ENCODE measurements at regions not wholly inside any gene's neighbourhood (a gene's known extent, or its start where the extent isn't known, plus 50 kb on each side); places are given as distances from the start of the nearest gene placed in this dataset.

DNA sequence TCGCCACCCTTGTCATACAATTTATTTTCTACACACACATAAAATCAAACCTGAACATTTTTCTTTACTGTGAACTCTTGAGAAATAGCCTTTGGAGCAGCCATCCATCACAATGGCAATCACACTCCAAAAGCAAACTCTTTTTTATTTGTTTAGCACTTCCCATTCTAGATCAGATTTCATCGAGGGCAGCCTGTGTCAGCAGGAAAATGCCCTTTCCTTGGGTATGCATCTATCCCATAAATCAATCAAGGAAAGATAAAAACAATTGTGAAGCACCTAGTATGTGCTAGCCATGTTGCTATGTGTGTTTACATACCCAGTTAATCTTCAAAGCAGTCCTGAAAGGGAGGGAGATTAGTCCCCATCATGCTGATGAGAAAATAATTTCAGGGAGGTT is 484.1 kb upstream of the USP24 start:
- no peak for DNase-seq (ENCODE audit: low spot score)
- TF ChIP-seq, protein P1, sequence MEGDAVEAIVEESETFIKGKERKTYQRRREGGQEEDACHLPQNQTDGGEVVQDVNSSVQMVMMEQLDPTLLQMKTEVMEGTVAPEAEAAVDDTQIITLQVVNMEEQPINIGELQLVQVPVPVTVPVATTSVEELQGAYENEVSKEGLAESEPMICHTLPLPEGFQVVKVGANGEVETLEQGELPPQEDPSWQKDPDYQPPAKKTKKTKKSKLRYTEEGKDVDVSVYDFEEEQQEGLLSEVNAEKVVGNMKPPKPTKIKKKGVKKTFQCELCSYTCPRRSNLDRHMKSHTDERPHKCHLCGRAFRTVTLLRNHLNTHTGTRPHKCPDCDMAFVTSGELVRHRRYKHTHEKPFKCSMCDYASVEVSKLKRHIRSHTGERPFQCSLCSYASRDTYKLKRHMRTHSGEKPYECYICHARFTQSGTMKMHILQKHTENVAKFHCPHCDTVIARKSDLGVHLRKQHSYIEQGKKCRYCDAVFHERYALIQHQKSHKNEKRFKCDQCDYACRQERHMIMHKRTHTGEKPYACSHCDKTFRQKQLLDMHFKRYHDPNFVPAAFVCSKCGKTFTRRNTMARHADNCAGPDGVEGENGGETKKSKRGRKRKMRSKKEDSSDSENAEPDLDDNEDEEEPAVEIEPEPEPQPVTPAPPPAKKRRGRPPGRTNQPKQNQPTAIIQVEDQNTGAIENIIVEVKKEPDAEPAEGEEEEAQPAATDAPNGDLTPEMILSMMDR (IDR thresholded peaks at IDR 0.05; ENCODE audit: extremely low read depth, insufficient read depth, missing control alignments) = no peak
- in situ Hi-C loops (cut with MboI; ENCODE audit: low pct_unique_long_range_greater_than_20kb, low sequenced_read_pairs, unreplicated experiment) = loop anchor here (25.0 kb wide), 1 partner anchor 888 kb away; the partner anchor contains the start of gene PLPP3

DNA sequence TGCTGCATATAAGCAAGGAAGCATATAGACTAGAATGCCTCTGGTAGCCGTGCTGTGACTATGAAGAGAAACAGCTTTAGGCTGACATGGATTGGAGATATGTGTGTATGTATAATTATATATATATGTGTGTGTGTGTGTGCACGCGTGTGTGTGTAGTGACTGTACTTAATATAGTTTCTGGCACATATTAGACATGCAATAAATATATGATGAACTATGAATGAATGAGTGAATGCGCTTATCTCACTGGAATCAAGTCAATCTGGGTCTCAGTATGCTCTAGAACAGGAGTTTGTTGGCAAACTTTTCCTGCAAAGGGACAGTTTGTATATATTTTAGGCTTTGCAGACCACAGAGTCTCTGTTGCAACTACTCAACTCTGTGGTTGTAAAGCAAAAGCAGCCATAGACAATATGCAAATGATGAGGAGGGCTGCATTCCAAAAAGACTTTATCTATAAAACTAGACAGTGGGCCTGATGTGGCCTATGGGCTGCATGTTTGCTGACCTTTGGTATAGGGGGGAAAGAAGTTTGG is 482.9 kb upstream of the USP24 start:
- TF ChIP-seq, protein P1 (IDR thresholded peaks at IDR 0.05; ENCODE audit: extremely low read depth, insufficient read depth, missing control alignments) = no peak
- no peak for DNase-seq (ENCODE audit: low spot score)
- in situ Hi-C loops (cut with MboI; ENCODE audit: low pct_unique_long_range_greater_than_20kb, low sequenced_read_pairs, unreplicated experiment) = loop anchor here (25.0 kb wide), 1 partner anchor 889 kb away; the partner anchor contains the start of gene PLPP3

DNA sequence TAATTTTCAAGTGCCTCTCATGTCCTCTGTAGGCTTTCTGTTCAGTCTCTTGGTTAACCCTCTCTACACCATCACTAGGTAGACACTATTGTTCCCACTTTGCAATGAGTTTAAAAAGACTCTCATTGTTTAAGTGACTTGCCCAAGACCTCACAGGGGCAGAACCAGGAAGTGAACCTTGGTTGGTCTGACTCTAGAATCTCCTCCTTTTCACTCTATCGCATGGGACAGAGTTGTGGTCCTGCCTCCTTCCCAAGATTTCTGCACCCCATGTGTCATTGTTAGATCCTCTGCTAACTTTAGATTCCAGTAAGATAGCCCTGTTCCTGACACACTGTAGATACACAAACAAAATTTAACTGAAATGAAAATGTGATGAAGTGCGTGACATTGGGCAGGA is 481.7 kb upstream of the USP24 start:
- DNase-seq (ENCODE audit: low spot score) = no peak
- in situ Hi-C loops (cut with MboI; ENCODE audit: low pct_unique_long_range_greater_than_20kb, low sequenced_read_pairs, unreplicated experiment) = loop anchor here (25.0 kb wide), 1 partner anchor 890 kb away; the partner anchor contains the start of gene PLPP3
- TF ChIP-seq, protein P1 (IDR thresholded peaks at IDR 0.05; ENCODE audit: extremely low read depth, insufficient read depth, missing control alignments) = no peak

DNA sequence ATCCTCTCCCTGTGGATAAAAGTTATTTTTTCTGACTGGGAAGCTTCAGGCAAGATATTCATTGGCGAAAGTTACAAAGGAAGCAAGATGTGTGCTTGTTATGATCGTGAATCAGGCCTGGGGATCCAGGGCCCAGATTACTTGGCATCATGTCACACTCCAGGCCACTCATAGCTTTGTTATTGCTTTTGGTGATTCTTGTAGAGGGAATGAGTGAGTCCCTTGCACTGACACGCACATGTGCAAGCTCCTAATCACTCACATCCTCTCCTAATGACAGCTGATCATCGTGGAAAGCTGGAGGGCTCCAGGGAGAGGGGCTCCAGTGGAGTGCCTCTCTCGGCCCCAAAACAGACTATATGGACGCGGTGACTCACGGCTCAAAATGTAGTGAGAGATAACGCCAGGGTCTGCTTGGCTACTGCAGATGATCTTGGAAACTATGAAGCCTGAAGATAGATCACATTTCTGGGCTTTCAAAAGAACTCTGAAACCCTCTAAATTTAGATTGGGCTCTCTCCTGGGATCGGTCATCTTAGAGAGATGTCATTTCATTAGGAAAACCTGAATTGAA is 481.1 kb upstream of the USP24 start:
- in situ Hi-C loops (cut with MboI; ENCODE audit: low pct_unique_long_range_greater_than_20kb, low sequenced_read_pairs, unreplicated experiment) = loop anchor here (25.0 kb wide), 1 partner anchor 891 kb away; the partner anchor contains the start of gene PLPP3
- no peak for DNase-seq (ENCODE audit: low spot score)
- TF ChIP-seq, protein P1 (IDR thresholded peaks at IDR 0.05; ENCODE audit: extremely low read depth, insufficient read depth, missing control alignments) = no peak

DNA sequence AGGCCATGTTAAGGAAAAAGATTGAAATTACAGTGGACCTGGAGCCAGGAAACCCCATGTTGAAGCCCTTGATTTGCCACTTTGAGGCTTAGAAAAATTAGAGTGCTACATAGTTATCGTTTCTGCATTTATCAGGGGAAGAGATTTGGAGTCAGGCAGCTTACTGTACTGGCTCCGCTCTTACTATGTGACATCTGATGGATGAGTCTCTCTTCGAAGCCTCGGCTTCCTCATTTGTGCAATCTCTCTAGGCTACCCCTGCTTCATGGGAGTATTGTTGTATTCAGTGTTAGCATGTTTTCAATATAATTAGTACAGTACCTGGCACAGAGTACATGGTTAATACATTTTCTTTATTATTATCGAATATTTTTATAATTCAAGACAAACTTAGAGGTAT is 480.4 kb upstream of the USP24 start:
- TF ChIP-seq, protein P1 (IDR thresholded peaks at IDR 0.05; ENCODE audit: extremely low read depth, insufficient read depth, missing control alignments) = no peak
- DNase-seq (ENCODE audit: low spot score) = no peak
- in situ Hi-C loops (cut with MboI; ENCODE audit: low pct_unique_long_range_greater_than_20kb, low sequenced_read_pairs, unreplicated experiment) = loop anchor here (25.0 kb wide), 1 partner anchor 892 kb away; the partner anchor contains the start of gene PLPP3

DNA sequence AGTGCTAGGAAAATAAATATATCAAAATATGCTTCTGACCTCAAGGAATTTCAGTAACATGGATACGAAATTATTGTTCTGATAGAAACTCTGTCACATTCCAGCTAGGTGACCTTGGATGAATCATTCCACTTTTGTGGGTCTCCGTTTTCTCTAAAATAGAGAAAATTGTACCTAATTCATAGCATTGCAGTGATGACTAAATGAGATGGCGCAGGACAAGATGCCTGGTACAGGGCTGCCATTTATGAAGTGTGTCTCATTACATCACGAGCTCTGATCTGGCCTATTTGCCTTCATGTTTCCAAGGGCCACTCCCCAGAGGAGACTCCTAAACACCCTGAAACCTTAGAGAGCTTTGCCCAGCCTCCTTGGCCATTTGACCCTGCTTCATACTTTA is 480.0 kb upstream of the USP24 start:
- no peak for DNase-seq (ENCODE audit: low spot score)
- in situ Hi-C loops (cut with MboI; ENCODE audit: low pct_unique_long_range_greater_than_20kb, low sequenced_read_pairs, unreplicated experiment) = loop anchor here (25.0 kb wide), 1 partner anchor 892 kb away; the partner anchor contains the start of gene PLPP3
- TF ChIP-seq, protein P1 (IDR thresholded peaks at IDR 0.05; ENCODE audit: extremely low read depth, insufficient read depth, missing control alignments) = no peak
